ENCODE measurements at regions not wholly inside any gene's neighbourhood (a gene's known extent, or its start where the extent isn't known, plus 50 kb on each side); places are given as distances from the start of the nearest gene placed in this dataset.

DNA sequence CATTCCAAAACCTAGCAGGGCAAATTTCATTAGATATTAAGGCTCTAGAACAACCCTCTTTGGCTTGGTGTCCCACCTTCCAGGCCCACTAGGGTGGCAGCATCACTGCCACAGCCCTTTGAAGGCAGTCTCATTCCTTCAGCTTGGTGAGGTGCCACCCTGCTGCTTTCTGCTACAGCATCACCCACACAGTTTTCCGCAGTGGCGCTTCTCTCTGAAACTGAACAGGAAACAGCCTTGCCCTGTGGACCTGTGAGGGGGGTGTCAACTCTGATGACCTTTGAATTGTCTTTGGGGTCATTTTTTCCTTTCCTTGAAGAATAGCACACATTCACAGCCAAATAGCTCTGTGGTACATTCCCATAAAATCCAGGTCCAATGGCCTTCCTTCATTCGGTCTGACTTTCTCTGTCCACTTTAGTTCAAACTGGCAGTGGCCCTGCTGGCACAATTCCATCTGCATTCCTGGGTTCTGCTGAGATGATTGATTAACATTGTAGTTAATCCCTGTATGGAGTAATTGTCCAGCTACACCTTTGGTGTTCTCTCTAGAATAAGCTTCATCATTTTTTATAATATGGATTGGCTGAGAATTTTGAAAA lies 251.9 kb upstream of the FAT3 start:
- ATAC-seq (no peak), DNase-seq (no peak)

DNA sequence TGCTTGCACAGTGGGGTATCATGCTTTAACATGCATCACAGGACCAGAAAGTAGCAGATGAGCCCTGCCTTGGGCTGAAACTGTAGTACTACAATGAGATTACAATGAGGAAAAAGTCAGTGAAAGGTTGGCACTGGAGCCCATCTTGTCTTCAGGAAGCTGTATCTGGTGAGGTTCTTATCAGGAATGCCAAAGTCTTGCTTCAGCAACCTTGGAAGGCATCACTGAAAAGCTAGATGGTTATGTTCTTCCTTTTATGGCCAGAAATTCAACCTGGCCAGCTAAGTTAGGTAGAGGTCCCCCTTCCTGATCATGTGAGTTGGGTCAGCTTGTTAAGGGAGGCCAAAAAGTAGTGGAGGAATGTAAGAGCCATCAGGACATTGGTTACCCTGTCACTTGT lies 254.0 kb upstream of the FAT3 start:
- no peak for DNase-seq
- no peak for ATAC-seq
- intact Hi-C loops (cut with DNase I, micrococcal nuclease), result no loop called here

More for the DNA sequence above, 251.9 kb upstream of the FAT3 start:
- intact Hi-C loops (cut with DNase I, micrococcal nuclease), result no loop called here

- intact Hi-C loops (cut with DNase I, micrococcal nuclease), result no loop called here
- ATAC-seq (no peak), DNase-seq (no peak)
These were observed 255.1 kb upstream of the FAT3 start for GRCh38 chr11:91969486-91969885.

GRCh38 chr11:91967691-91968045 lies 256.9 kb upstream of the FAT3 start:
- intact Hi-C loops (cut with DNase I, micrococcal nuclease), result no loop called here
- no peak for ATAC-seq
- no peak for DNase-seq

DNA sequence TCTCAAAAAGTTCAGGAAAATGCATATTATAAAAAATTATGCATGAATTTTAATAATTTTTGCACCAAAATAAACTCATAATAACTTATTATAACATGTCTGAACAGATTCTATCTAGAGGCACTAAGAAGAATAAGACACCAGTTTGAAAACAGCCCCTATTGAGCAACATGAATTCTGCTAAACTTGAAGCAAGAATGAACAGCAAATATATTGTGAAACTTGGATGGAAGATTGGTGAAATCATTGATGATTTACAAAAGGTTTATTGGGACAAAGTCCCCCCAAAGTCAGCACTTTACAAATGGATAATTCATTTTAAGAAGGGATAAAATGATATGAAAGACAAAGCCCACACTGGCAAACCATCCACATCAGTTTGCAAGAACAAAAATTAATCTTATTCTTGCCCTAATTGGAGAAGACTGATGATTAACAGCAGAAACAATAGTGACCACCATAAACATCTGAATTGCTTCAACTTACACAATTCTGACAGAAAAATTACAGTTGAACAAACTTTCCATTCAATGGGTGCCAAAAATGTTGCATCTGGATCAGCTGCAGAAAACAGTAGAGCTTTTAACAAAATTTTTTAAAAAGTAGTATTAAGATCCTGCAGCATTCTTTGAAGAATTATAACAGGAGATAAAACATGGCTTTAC lies 257.5 kb upstream of the FAT3 start:
- DNase-seq (no peak), ATAC-seq (no peak)

DNA sequence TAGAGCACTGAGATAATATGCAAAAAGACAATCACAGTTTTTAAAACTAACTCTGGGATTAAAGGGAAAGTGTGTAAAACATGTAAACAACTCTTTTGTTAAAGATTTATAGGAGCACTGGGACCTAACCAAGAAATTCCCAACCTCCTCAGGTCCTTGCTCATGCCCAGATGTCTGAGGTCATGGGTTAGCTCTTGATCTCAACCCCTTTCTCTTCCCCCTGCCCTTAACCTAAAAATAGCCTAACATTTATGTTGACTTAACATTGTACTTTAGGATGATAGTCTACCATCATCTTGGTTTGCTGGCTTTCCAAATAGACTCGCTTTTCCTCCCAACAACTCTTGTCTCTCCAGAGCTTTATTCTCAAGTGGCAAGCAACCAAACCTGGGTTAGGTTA lies 258.2 kb upstream of the FAT3 start:
- ATAC-seq (no peak), DNase-seq (no peak)
- intact Hi-C loops (cut with DNase I, micrococcal nuclease), result no loop called here

More for the DNA sequence above, 257.5 kb upstream of the FAT3 start:
- intact Hi-C loops (cut with DNase I, micrococcal nuclease), result no loop called here

GRCh38 chr11:91960770-91961169 lies 263.8 kb upstream of the FAT3 start:
- ATAC-seq (no peak), DNase-seq (no peak)
- intact Hi-C loops (cut with DNase I, micrococcal nuclease), result no loop called here

- no peak for DNase-seq
- ATAC-seq, result no peak
- intact Hi-C loops (cut with DNase I, micrococcal nuclease), result no loop called here
These were observed 265.2 kb upstream of the FAT3 start for GRCh38 chr11:91959411-91959810.

DNA sequence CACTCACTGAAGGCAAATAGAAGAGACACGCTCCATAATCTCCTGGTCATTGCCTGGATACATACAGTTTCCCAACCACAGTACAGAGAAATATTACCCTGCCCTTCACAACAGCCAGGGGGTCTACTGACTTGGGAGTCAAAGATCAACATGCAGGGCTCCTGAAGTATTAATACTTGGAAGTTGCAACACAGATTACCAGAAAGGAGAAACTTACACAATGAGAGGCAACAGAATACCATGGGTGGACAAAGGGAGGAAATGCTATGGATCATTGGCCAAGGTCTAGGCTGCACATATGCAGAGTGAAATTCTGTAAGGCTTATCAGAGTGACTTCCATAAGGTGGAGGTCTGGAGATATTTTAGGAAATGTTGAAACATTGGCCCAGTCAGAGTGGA lies 267.9 kb upstream of the FAT3 start:
- no peak for DNase-seq
- no peak for ATAC-seq
- intact Hi-C loops (cut with DNase I, micrococcal nuclease), result no loop called here

DNA sequence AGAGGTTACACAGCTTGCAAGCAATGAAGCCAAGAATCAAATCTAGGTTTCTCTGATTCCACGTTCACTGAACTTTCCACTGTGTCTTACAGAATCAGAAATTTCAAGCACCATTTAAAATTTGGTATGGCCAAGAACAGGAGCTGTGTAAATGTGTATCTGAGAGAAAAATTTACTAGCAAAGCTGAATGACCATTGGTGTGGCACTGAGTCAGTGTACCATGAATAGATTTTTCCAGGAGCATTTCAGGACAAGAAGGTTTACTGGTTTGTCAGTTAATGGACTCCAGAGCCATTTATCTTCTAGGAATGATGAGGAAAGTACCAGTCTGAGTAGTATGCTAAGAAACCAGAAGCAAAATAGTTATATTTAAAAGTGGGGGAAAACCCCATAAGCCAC lies 269.4 kb upstream of the FAT3 start:
- intact Hi-C loops (cut with DNase I, micrococcal nuclease), result no loop called here
- no peak for ATAC-seq
- no peak for DNase-seq

GRCh38 chr11:91952056-91952455 lies 272.6 kb upstream of the FAT3 start:
- no peak for DNase-seq
- intact Hi-C loops (cut with DNase I, micrococcal nuclease), result no loop called here
- no peak for ATAC-seq

DNA sequence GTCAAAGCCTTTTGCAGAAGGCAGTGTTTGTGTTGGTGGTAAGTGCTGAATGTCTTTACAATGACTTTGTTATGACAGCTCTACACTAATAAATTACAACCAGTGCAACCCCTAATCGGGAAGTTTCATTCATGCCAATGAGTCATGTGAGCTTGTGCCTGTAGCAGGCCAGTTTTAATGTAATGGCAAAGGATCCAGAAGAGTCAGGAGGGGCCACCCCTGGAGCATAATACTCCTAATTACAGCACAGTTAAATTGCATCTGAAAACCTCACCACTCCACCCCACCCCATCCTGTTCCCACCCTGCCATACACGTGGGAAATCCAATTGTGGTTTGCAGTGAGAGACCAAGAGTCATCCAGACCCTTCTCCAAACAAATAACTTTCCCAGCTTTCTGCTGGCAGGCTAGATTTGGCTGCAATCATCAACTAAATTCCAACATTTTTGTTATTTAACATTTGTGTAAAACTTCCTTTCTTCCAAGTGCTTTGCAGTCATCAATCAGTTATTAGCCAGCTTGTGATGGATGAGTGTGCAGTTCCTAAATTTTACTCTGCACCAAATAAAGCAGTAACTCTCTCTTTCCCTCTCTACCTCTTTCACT lies 277.3 kb upstream of the FAT3 start:
- ATAC-seq (no peak), DNase-seq (no peak)
- intact Hi-C loops (cut with DNase I, micrococcal nuclease), result no loop called here

DNA sequence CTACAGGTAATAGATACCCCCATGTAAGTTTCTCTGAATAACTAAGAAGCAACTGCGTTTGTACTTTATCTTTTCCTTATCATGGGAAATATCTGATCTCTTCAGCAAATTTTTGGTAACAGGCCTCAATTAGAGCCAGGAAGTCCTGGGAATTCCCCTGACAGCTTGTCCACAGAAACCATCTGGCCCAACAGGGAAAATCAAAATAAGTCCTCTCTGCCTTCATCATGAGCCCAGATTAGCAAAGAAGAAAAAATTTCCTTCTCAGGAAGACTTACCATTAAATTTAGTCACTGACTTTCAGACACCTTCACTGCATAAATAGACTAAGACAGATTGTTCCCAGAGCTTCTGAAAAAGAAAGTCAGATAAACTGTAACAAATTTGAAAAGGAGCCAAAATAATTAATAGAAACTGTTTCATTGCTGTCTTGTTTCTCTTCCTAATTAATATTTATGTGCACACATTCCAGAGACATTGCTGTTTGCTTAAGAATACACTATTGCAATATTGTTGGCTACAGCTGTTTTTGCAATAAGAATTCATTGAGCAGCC lies 278.1 kb upstream of the FAT3 start:
- ATAC-seq (no peak), DNase-seq (no peak)
- intact Hi-C loops (cut with DNase I, micrococcal nuclease), result no loop called here

- ATAC-seq, result no peak
- DNase-seq, result no peak
- intact Hi-C loops (cut with DNase I, micrococcal nuclease), result no loop called here
These were observed 289.5 kb upstream of the FAT3 start for GRCh38 chr11:91935120-91935519.

DNA sequence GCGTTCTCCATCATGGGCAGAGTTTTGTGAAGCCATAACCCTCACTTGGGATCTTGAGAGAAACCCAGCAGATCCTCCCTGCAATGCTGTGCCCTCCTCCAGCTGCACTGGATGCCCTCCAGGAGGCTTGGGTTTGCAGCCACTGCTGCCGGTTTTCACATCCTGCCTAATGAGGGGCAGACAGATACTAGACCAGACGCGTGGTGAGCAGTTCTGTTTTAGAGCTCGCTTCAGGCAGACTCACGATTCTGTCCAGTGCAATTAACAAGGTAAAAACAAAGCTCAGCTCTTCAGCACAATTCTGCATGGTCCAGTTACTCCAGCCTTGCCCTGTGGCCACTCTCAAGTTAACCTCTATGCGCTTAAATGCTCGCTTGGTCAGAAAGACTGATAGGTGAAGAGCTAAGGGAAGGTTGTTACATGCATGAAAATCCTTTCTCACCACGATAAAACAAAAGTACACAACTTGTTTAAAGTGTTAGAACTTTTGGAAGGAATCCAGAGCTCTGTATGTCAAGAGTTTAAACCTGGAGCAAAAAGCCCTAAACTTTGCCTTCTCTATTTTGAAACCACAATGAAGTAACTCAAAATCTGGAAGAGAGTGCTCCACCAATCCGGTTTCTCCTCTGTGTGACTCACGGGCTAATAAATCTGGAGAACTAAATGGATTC lies 292.3 kb upstream of the FAT3 start:
- no peak for ATAC-seq
- intact Hi-C loops (cut with DNase I, micrococcal nuclease), result no loop called here
- DNase-seq, result no peak

- DNase-seq (peak in 1 of 2 donors; percentile 26), ATAC-seq (peak; percentile 95)
- intact Hi-C loops (cut with DNase I, micrococcal nuclease), result no loop called here
These were observed 297.2 kb upstream of the FAT3 start for GRCh38 chr11:91927448-91927847.

DNA sequence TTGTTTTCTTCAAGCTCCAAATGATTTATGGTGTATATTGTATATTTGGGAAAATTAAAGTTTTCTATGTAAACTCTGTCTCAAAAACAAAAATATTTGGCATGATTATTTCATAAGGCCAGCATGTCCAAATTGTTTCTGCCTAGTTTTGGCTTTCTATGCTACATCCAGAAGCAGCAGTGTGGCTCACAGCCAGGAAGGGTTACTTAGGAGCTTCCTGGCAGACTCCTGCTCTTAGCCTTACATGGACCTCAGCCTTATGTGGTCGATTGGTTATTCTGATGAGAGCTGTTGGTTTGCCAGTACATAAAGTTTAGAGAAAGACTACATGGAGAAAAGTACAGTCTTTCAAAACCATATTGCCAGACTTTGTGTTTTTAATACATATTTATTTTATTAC lies 297.7 kb upstream of the FAT3 start:
- peak; percentile 41 to 43 for DNase-seq
- ATAC-seq, result no peak
- intact Hi-C loops (cut with DNase I, micrococcal nuclease), result no loop called here

DNA sequence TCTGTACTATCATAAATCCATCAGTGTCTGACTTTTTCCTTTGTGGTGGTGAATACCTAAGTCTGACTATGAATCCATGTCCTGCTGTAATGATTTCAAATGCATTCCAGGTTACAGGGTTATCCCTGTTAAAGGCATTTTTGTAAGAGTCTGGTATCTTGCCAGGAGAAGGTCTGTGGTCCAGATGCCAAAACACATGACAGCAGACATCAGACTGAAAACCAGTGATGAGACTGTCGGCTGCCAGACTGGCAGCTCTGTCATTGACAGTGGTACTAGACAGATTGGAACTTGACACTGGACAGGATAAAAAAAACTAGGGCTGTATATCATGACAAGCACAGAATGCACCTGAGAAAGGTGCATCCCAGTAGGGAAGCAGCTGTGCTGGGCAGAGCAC lies 301.8 kb upstream of the FAT3 start:
- intact Hi-C loops (cut with DNase I, micrococcal nuclease), result no loop called here
- DNase-seq (no peak), ATAC-seq (no peak)

GRCh38 chr11:91921974-91922373 lies 302.6 kb upstream of the FAT3 start:
- intact Hi-C loops (cut with DNase I, micrococcal nuclease), result no loop called here
- ATAC-seq (no peak), DNase-seq (no peak)

DNA sequence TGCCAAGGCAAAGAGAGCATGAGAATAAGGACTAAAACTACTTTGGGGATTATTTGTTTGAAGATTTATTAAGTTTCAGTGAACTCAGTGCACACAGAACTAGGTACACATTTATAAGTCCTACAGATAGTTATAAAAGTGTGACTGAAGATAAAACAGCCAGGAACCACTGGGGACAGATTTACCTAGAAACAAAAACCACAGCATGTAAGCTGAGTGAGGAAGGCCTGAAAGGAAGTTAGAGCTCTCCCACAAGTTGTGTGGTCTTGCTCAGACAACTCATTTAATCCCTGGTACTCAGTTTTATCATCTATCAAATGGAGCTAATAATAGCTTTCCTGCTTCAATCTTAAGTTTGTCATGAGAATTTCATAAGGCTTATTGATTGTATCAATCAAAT lies 311.2 kb upstream of the FAT3 start:
- intact Hi-C loops (cut with DNase I, micrococcal nuclease), result no loop called here
- DNase-seq (no peak), ATAC-seq (no peak)
